PC-9 (cell line): ENCODE measurements at regions not wholly inside any gene's neighbourhood (a gene's known extent, or its start where the extent isn't known, plus 50 kb on each side); places are given as distances from the start of the nearest gene placed in this dataset.

Experiments
- BruUV-seq: library from RNA; stranded (reverse); fragments of 400-500 nt; replicated peaks from 2 replicates; lab custom pipeline; 2021; lab: Mats Ljungman, UMichigan
- CTCF ChIA-PET: fragments of 300-600 bp; sonication (Branson Sonifier 250); formaldehyde crosslinking; loops from one replicate; lab custom pipeline; 2022; ENCODE audit warnings: antibody characterized with exemption; lab: Charles Lee
- POLR2A ChIA-PET: fragments of 300-600 bp; sonication (Branson Sonifier 250); formaldehyde crosslinking; loops from one replicate; lab custom pipeline; 2022; ENCODE audit warnings: antibody characterized with exemption; ENCODE audit not compliant: unreplicated experiment; lab: Charles Lee
- DNase-seq, 2 experiments: peaks; one replicate each; pipeline versions ENCODE4 v3.0.0 to v3.0.0-alpha.2; 2015 to 2022; ENCODE audit warnings: mixed read lengths in 1 of 2
- H2AFZ ChIP-seq: fragments of 200-600 bp; sonication (generic); 2 replicates; pipeline ENCODE4 v1.8.1; 2017; ENCODE audit warnings: antibody characterized with exemption
- H3F3A ChIP-seq: fragments of 200-600 bp; sonication (generic); 2 replicates; pipeline ENCODE4 v1.8.1; 2017; ENCODE audit warnings: antibody characterized with exemption, mild to moderate bottlenecking, low read depth; ENCODE audit not compliant: insufficient read depth
- H3K27ac ChIP-seq: fragments of 200-600 bp; sonication (generic); 2 replicates; pipeline ENCODE4 v1.6.1; 2016; ENCODE audit warnings: mixed run types
- H3K27me3 ChIP-seq: fragments of 200-600 bp; sonication (generic); 2 replicates; pipeline ENCODE4 v1.6.1; 2016; ENCODE audit warnings: low read depth, mixed run types; ENCODE audit not compliant: insufficient read depth
- H3K36me3 ChIP-seq: fragments of 200-600 bp; sonication (generic); 2 replicates; pipeline ENCODE4 v1.6.1; 2016; ENCODE audit warnings: low read depth, mixed run types
- H3K4me1 ChIP-seq: fragments of 200-600 bp; sonication (generic); replicated peaks from 2 replicates; pipeline ENCODE4 v1.6.1; 2016; ENCODE audit warnings: mixed run types; ENCODE audit not compliant: insufficient read depth
- H3K4me2 ChIP-seq: fragments of 200-600 bp; sonication (generic); 2 replicates; pipeline ENCODE4 v1.6.1; 2017; ENCODE audit warnings: mixed run types
- H3K4me3 ChIP-seq: fragments of 200-600 bp; sonication (generic); 2 replicates; pipeline ENCODE4 v1.6.1; 2016; ENCODE audit warnings: mixed run types
- H3K79me2 ChIP-seq: fragments of 200-600 bp; sonication (generic); 2 replicates; pipeline ENCODE4 v1.6.1; 2017; ENCODE audit warnings: low read depth, mixed run types
- H3K9me2 ChIP-seq: fragments of 200-600 bp; sonication (generic); 2 replicates; pipeline ENCODE4 v1.8.1; 2017; ENCODE audit warnings: mild to moderate bottlenecking; ENCODE audit not compliant: insufficient read depth
- H3K9me3 ChIP-seq: fragments of 200-600 bp; sonication (generic); 2 replicates; pipeline ENCODE4 v1.8.1; 2016; ENCODE audit warnings: low read depth; ENCODE audit not compliant: insufficient read depth
- H4K20me1 ChIP-seq: fragments of 200-600 bp; sonication (generic); 2 replicates; pipeline ENCODE4 v1.8.1; 2017; ENCODE audit not compliant: insufficient read depth
- EZH2 ChIP-seq: fragments of 200-600 bp; sonication (generic); IDR thresholded peaks from 2 replicates; pipeline ENCODE4 v1.8.0; 2017; ENCODE audit warnings: antibody characterized with exemption, low read depth
- intact Hi-C: fragments of 100-400 bp; cut with micrococcal nuclease; formaldehyde crosslinking; loops from one replicate; pipeline ENCODE4 v1.10.0; 2022; ENCODE audit not compliant: unreplicated experiment
- TF ChIP-seq, protein P1 (sequence below): fragments of 200-600 bp; sonication (generic); conservative IDR thresholded peaks from 2 replicates; pipeline ENCODE4 v1.6.1; 2017; ENCODE audit warnings: mixed run types, antibody characterized with exemption, mild to moderate bottlenecking, moderate library complexity

DNA sequence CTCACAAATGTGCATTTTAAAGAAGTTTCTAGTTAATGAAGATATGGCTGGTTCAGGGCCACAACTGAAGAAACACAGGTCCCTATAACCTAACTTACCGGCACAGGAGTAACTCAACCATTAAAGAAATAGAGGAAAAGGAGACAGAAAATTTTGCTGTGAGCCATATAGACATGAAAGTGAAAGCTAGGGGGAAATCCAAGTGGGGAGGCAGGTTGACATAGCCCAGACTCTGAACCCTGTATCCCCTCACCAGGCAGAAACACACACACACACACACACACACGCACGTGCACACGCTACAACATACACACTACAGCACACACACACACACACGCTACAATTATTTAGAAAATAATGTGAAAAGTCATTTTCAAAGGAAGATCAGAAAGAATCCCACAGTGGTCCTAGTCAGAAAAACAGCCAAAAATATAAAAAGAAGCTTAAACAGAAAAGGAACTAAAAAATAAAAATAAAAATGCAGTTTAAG, 856.4 kb upstream of the CDH6 start:
- CTCF ChIA-PET = no interaction called here
- intact Hi-C loops = no loop called here

DNA sequence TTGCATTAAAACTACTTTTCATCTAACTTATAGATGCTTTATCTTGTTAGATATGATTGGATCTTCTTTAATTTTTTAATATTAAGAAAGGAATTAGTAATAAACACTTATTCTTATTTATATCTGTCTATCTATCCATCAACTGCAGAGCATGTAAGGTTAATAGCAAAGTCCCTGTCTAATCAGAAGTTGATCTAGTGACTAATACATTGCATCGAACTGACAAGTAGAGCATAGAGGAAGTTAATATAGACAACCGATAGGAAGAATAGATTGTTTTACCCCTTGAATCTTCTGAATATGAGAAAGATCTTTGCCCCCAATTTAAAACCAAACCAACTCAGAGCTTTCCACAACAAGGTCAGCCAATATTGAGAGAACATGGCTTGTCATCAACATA, 862.0 kb upstream of the CDH6 start:
- Histone ChIP-seq H3K36me3 (no peaks in the 10 kb centered on the region), H3K4me1 (0 out of 2 replicates have a peak, but pooled peaks cover 4% of the 10 kb centered on the region), H3K4me2 (no peak overlapping the region), H3K79me2 (no peaks in the 10 kb centered on the region), H3F3A (no peaks in the 10 kb centered on the region; the same call in 1 of the 2 replicates), H3K9me3 (no peaks in the 10 kb centered on the region), H3K4me3 (no peak overlapping the region), H3K27ac (no peak overlapping the region), H3K27me3 (no peaks in the 10 kb centered on the region), H4K20me1 (no peaks in the 10 kb centered on the region), H3K9me2 (no peaks in the 10 kb centered on the region), H2AFZ (no peak overlapping the region)
- DNase-seq = no peak
- ChIA-PET CTCF (no interaction called here), POLR2A (no interaction called here)
- no TSS peak for BruUV-seq
- TF ChIP-seq, protein P1, sequence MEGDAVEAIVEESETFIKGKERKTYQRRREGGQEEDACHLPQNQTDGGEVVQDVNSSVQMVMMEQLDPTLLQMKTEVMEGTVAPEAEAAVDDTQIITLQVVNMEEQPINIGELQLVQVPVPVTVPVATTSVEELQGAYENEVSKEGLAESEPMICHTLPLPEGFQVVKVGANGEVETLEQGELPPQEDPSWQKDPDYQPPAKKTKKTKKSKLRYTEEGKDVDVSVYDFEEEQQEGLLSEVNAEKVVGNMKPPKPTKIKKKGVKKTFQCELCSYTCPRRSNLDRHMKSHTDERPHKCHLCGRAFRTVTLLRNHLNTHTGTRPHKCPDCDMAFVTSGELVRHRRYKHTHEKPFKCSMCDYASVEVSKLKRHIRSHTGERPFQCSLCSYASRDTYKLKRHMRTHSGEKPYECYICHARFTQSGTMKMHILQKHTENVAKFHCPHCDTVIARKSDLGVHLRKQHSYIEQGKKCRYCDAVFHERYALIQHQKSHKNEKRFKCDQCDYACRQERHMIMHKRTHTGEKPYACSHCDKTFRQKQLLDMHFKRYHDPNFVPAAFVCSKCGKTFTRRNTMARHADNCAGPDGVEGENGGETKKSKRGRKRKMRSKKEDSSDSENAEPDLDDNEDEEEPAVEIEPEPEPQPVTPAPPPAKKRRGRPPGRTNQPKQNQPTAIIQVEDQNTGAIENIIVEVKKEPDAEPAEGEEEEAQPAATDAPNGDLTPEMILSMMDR = no peak
- no peak for TF ChIP-seq EZH2
- intact Hi-C loops = no loop called here

More for the DNA sequence above, 856.4 kb upstream of the CDH6 start:
- no peaks in the 10 kb centered on the region for H3K36me3 ChIP-seq
- no peak overlapping the region for H3K4me3 ChIP-seq
- no peak overlapping the region for H3K27ac ChIP-seq
- H2AFZ ChIP-seq = no peak overlapping the region; the same call in 1 of the 2 replicates
- BruUV-seq = no TSS peak
- H3K4me2 ChIP-seq = no peak overlapping the region
- no peaks in the 10 kb centered on the region for H4K20me1 ChIP-seq
- H3K4me1 ChIP-seq = no peaks in the 10 kb centered on the region
- POLR2A ChIA-PET = no interaction called here
- H3K27me3 ChIP-seq = no peaks in the 10 kb centered on the region
- no peaks in the 10 kb centered on the region; the same call in 1 of the 2 replicates for H3F3A ChIP-seq
- TF ChIP-seq, protein P1 = no peak
- no peak for TF ChIP-seq EZH2
- H3K9me3 ChIP-seq = no peaks in the 10 kb centered on the region
- no peaks in the 10 kb centered on the region for H3K79me2 ChIP-seq
- DNase-seq = no peak
- H3K9me2 ChIP-seq = no peaks in the 10 kb centered on the region

DNA sequence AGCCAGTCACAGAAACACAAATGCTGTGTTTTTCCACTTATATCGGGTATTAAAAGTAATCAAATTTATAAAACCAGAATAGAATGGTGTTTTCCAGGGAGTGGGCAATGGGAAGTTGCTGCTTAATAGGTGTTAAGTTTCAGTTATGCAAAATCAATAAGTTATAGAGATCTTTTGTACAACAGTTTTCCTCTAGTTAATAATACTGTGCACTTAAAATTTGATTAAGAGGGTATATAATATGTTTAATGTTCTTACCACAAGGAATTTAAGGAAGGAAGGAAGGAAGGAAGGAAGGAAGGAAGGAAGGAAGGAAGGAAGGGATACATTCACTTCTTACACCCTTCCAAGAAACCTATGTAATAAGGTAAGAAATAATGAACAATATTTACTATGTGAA, 867.7 kb upstream of the CDH6 start:
- no peak overlapping the region for H3K4me3 ChIP-seq
- no peak for DNase-seq
- ChIA-PET CTCF (no interaction called here), POLR2A (no interaction called here)
- no peaks in the 10 kb centered on the region for H4K20me1 ChIP-seq
- no peaks in the 10 kb centered on the region for H3K27me3 ChIP-seq
- H3K79me2 ChIP-seq = no peaks in the 10 kb centered on the region
- H3F3A ChIP-seq = no peaks in the 10 kb centered on the region
- no peak overlapping the region for H3K27ac ChIP-seq
- no peak overlapping the region for H2AFZ ChIP-seq
- H3K9me2 ChIP-seq = no peaks in the 10 kb centered on the region
- TF ChIP-seq, protein P1 = no peak
- TF ChIP-seq EZH2 = no peak
- BruUV-seq = no TSS peak
- no peaks in the 10 kb centered on the region for H3K36me3 ChIP-seq
- intact Hi-C loops = no loop called here
- H3K4me2 ChIP-seq = no peak overlapping the region
- 0 out of 2 replicates have a peak, but pooled peaks cover 4% of the 10 kb centered on the region for H3K4me1 ChIP-seq
- no peaks in the 10 kb centered on the region for H3K9me3 ChIP-seq
